MCF 10A (cell line): ENCODE measurements at regions not wholly inside any gene's neighbourhood (a gene's known extent, or its start where the extent isn't known, plus 50 kb on each side); places are given as distances from the start of the nearest gene placed in this dataset.

Experiments
- BruUV-seq: library from RNA; stranded (reverse); fragments of 400-500 nt; replicated peaks from 2 replicates; lab custom pipeline; 2021; lab: Mats Ljungman, UMichigan
- CTCF ChIA-PET: fragments of 300-600 bp; sonication (Branson Sonifier 250); formaldehyde crosslinking; extraction: SDS; loops from one replicate; lab custom pipeline; 2021; ENCODE audit warnings: antibody characterized with exemption, inconsistent platforms; lab: Yijun Ruan, JAX
- POLR2A ChIA-PET: fragments of 300-600, 350-650 bp; sonication (Branson Sonifier 250); formaldehyde crosslinking; extraction: SDS; loops from one replicate; lab custom pipeline; 2020; ENCODE audit warnings: antibody characterized with exemption, inconsistent platforms; lab: Yijun Ruan, JAX
- DNase-seq: peaks from one replicate; pipeline ENCODE4 v3.0.0-alpha.2; 2018; ENCODE audit not compliant: unreplicated experiment
- H3K27ac Mint-ChIP-seq: one replicate; pipeline ENCODE4 v1.8.0; 2022; ENCODE audit warnings: mild to moderate bottlenecking, low read depth, mixed read lengths; ENCODE audit not compliant: unreplicated experiment
- H3K27me3 Mint-ChIP-seq: one replicate; pipeline ENCODE4 v1.8.0; 2022; ENCODE audit warnings: mixed read lengths; ENCODE audit not compliant: insufficient read depth, unreplicated experiment
- H3K36me3 Mint-ChIP-seq: one replicate; pipeline ENCODE4 v1.8.0; 2022; ENCODE audit warnings: mild to moderate bottlenecking, moderate library complexity, mixed read lengths; ENCODE audit not compliant: insufficient read depth, unreplicated experiment
- H3K4me1 Mint-ChIP-seq: one replicate; pipeline ENCODE4 v1.8.0; 2022; ENCODE audit warnings: mixed read lengths; ENCODE audit not compliant: insufficient read depth, unreplicated experiment
- H3K4me3 Mint-ChIP-seq: one replicate; pipeline ENCODE4 v1.8.0; 2022; ENCODE audit warnings: mild to moderate bottlenecking, moderate library complexity, mixed read lengths; ENCODE audit not compliant: unreplicated experiment
- H3K9me3 Mint-ChIP-seq: one replicate; pipeline ENCODE4 v1.8.0; 2022; ENCODE audit warnings: mixed read lengths; ENCODE audit not compliant: unreplicated experiment
- CTCF ChIP-seq: fragments of 200-600 bp; IDR thresholded peaks from one replicate; pipeline ENCODE4 v1.8.0; 2022; ENCODE audit warnings: antibody characterized with exemption, mild to moderate bottlenecking; ENCODE audit not compliant: unreplicated experiment
- intact Hi-C: fragments of 100-400 bp; cut with micrococcal nuclease; formaldehyde crosslinking; loops from 2 replicates; pipeline ENCODE4 v1.14.1; 2022

GRCh38 chr9:12461763-12462460 is 231.3 kb upstream of the TYRP1 start:
- H3K36me3 Mint-ChIP-seq: no peaks in the 10 kb centered on the region
- intact Hi-C loops: no loop called here
- ChIA-PET CTCF (interaction anchor here (0.9 kb wide), 1 partner anchor 12 kb away, joined by 3 read pairs; no protein-coding TSS in a partner anchor), POLR2A (no interaction called here)
- H3K27ac Mint-ChIP-seq: no peak overlapping the region
- H3K4me1 Mint-ChIP-seq: no peaks in the 10 kb centered on the region
- no peaks in the 10 kb centered on the region for H3K9me3 Mint-ChIP-seq
- no peak for TF ChIP-seq CTCF
- H3K27me3 Mint-ChIP-seq: peaks cover 78% of the 10 kb centered on the region
- H3K4me3 Mint-ChIP-seq: no peak overlapping the region
- BruUV-seq: no TSS peak
- no peak for DNase-seq

GRCh38 chr9:12462861-12463260 is 230.3 kb upstream of the TYRP1 start:
- TF ChIP-seq CTCF: no peak

GRCh38 chr9:12463641-12464040 is 229.5 kb upstream of the TYRP1 start:
- ChIA-PET CTCF (interaction anchor here (0.6 to 0.9 kb wide), 5 partner anchors 36 to 1648 kb away, joined by 3 to 5 read pairs (median 3); no protein-coding TSS in a partner anchor), POLR2A (no interaction called here)
- no peak overlapping the region for H3K27ac Mint-ChIP-seq
- no TSS peak for BruUV-seq
- no peak for DNase-seq
- H3K9me3 Mint-ChIP-seq: no peaks in the 10 kb centered on the region
- intact Hi-C loops: no loop called here
- no peaks in the 10 kb centered on the region for H3K4me1 Mint-ChIP-seq
- H3K36me3 Mint-ChIP-seq: no peaks in the 10 kb centered on the region
- TF ChIP-seq CTCF: no peak
- H3K27me3 Mint-ChIP-seq: peaks cover 75% of the 10 kb centered on the region
- no peak overlapping the region for H3K4me3 Mint-ChIP-seq

More at GRCh38 chr9:12462861-12463260, 230.3 kb upstream of the TYRP1 start:
- intact Hi-C loops: no loop called here
- Mint-ChIP-seq H3K4me3 (no peak overlapping the region), H3K4me1 (no peaks in the 10 kb centered on the region), H3K9me3 (no peaks in the 10 kb centered on the region), H3K36me3 (no peaks in the 10 kb centered on the region), H3K27me3 (peaks cover 78% of the 10 kb centered on the region), H3K27ac (no peak overlapping the region)
- no TSS peak for BruUV-seq
- DNase-seq: no peak
- POLR2A ChIA-PET: no interaction called here
- CTCF ChIA-PET: no interaction called here

- intact Hi-C loops: no loop called here
- Mint-ChIP-seq H3K4me1 (no peaks in the 10 kb centered on the region), H3K36me3 (no peaks in the 10 kb centered on the region), H3K27ac (no peak overlapping the region), H3K4me3 (no peak overlapping the region), H3K9me3 (no peaks in the 10 kb centered on the region), H3K27me3 (peaks cover 81% of the 10 kb centered on the region)
- no peak for TF ChIP-seq CTCF
- no peak for DNase-seq
- CTCF ChIA-PET: interaction anchor here (0.7 to 0.9 kb wide), 6 partner anchors 35 to 1927 kb away, joined by 3 to 5 read pairs (median 3); no protein-coding TSS in a partner anchor
- POLR2A ChIA-PET: no interaction called here
- no TSS peak for BruUV-seq
Observed at GRCh38 chr9:12464400-12464799, 228.8 kb upstream of the TYRP1 start.
